ENCODE measurements at regions not wholly inside any gene's neighbourhood (a gene's known extent, or its start where the extent isn't known, plus 50 kb on each side); places are given as distances from the start of the nearest gene placed in this dataset.

GRCh38 chr4:7141151-7141834 is 51.0 kb upstream of the SORCS2 start:
- Histone ChIP-seq H3K4me3 (no peak overlapping the region), H3K36me3 (ENCODE audit: low read depth, missing control alignments) (no peaks in the 10 kb centered on the region), H3K9me3 (no peaks in the 10 kb centered on the region), H3K4me1 (peaks cover 5% of the 10 kb centered on the region), H3K27me3 (no peaks in the 10 kb centered on the region), H3K27ac (no peak overlapping the region)
- intact Hi-C loops (cut with DNase I; ENCODE audit: low total_unique reads), result no loop called here
- no peak for DNase-seq
- WGBS, 2 donors, result 84 to 85% methylated on average over 14 of the region's 14 CpGs
- TF ChIP-seq POLR2A (IDR thresholded peaks at IDR 0.05) (no peak), CTCF (IDR thresholded peaks at IDR 0.05) (no peak)

- Histone ChIP-seq H3K4me1 (peaks cover 7% of the 10 kb centered on the region), H3K9me3 (no peaks in the 10 kb centered on the region), H3K4me3 (no peak overlapping the region), H3K27ac (no peak overlapping the region), H3K27me3 (no peaks in the 10 kb centered on the region), H3K36me3 (ENCODE audit: low read depth, missing control alignments) (no peaks in the 10 kb centered on the region)
- intact Hi-C loops (cut with DNase I; ENCODE audit: low total_unique reads), result no loop called here
- WGBS, 2 donors, result 80 to 86% methylated on average over 7 to 8 of the region's 8 CpGs
- TF ChIP-seq POLR2A (IDR thresholded peaks at IDR 0.05) (no peak), CTCF (IDR thresholded peaks at IDR 0.05) (no peak)
- no peak for DNase-seq
These were observed 51.7 kb upstream of the SORCS2 start for GRCh38 chr4:7140692-7141069.

GRCh38 chr4:7140062-7140691 is 52.2 kb upstream of the SORCS2 start:
- Histone ChIP-seq H3K4me3 (no peak overlapping the region), H3K27ac (no peak overlapping the region), H3K4me1 (peaks cover 12% of the 10 kb centered on the region), H3K36me3 (ENCODE audit: low read depth, missing control alignments) (no peaks in the 10 kb centered on the region), H3K9me3 (no peaks in the 10 kb centered on the region), H3K27me3 (no peaks in the 10 kb centered on the region)
- TF ChIP-seq CTCF (IDR thresholded peaks at IDR 0.05) (no peak), POLR2A (IDR thresholded peaks at IDR 0.05) (no peak)
- intact Hi-C loops (cut with DNase I; ENCODE audit: low total_unique reads), result no loop called here
- no peak for DNase-seq
- WGBS, 2 donors, result 78 to 88% methylated on average over 10 to 11 of the region's 11 CpGs

- Histone ChIP-seq H3K9me3 (no peaks in the 10 kb centered on the region), H3K27ac (no peak overlapping the region), H3K36me3 (ENCODE audit: low read depth, missing control alignments) (no peaks in the 10 kb centered on the region), H3K4me3 (no peak overlapping the region), H3K27me3 (no peaks in the 10 kb centered on the region), H3K4me1 (peaks cover 15% of the 10 kb centered on the region)
- WGBS, 2 donors, result 60 to 71% methylated on average over 4 to 12 of the region's 12 CpGs
- intact Hi-C loops (cut with DNase I; ENCODE audit: low total_unique reads), result no loop called here
- no peak for TF ChIP-seq POLR2A (IDR thresholded peaks at IDR 0.05)
- TF ChIP-seq CTCF (IDR thresholded peaks at IDR 0.05), result no peak
- no peak for DNase-seq
These were observed 53.0 kb upstream of the SORCS2 start for GRCh38 chr4:7139167-7139982.

Data from testis (tissue), 2 donors.